ENCODE measurements at regions not wholly inside any gene's neighbourhood (a gene's known extent, or its start where the extent isn't known, plus 50 kb on each side); places are given as distances from the start of the nearest gene placed in this dataset.

- ChIA-PET POLR2A (no interaction called here), CTCF (no interaction called here)
- no peaks in the 10 kb centered on the region for H3K4me1 ChIP-seq
- FAIRE-seq, result no peak
- 20% methylated on average over 3 of the region's 3 CpGs for WGBS (ENCODE audit: missing lambda C conversion rate)
- H3K4me3 ChIP-seq, result no peak overlapping the region
- H3K4me2 ChIP-seq, result no peak overlapping the region
- ATAC-seq, result no peak
- TF ChIP-seq CEBPB (IDR thresholded peaks at IDR 0.05) (no peak), ATOH8 (CRISPR knock-in tag; IDR thresholded peaks at IDR 0.05; ENCODE audit: low read depth) (no peak), RCOR1 (IDR thresholded peaks at IDR 0.05; ENCODE audit: low read depth, low read length) (no peak), CHD2 (IDR thresholded peaks at IDR 0.05; ENCODE audit: low read length, partially characterized antibody) (no peak), HOXA7 (CRISPR knock-in tag; IDR thresholded peaks at IDR 0.05) (no peak), HEYL (CRISPR knock-in tag; IDR thresholded peaks at IDR 0.05) (no peak), GATA3 (IDR thresholded peaks at IDR 0.05; ENCODE audit: borderline replicate concordance) (no peak), POLR2AphosphoS2 (conservative IDR thresholded peaks at IDR 0.05; ENCODE audit: low read length) (no peak), POLR2A (IDR thresholded peaks at IDR 0.05; ENCODE audit: low read length) (no peak), NR3C1 (IDR thresholded peaks at IDR 0.05) (no peak), HDAC2 (IDR thresholded peaks at IDR 0.05) (no peak), CBX8 (IDR thresholded peaks at IDR 0.05) (no peak), ELK1 (IDR thresholded peaks at IDR 0.05; ENCODE audit: low read depth, low read length) (no peak), HOXB13 (CRISPR knock-in tag; IDR thresholded peaks at IDR 0.05; ENCODE audit: low read depth) (no peak), SREBF2 (IDR thresholded peaks at IDR 0.05) (no peak)
- H3K9me3 ChIP-seq, result no peaks in the 10 kb centered on the region
- no peak overlapping the region for H3K27ac ChIP-seq
- no peak for DNase-seq (ENCODE audit: low read depth in 1 of 2, low spot score in 1 of 2)
Measured at GRCh38 chr18:55687106-55687505, 99.1 kb upstream of the TCF4 start.

GRCh38 chr18:55685638-55686037 is 97.6 kb upstream of the TCF4 start:
- ChIA-PET CTCF (no interaction called here), POLR2A (no interaction called here)
- no peak for TF ChIP-seq RFX5 (IDR thresholded peaks at IDR 0.05)
- TF ChIP-seq MAX (IDR thresholded peaks at IDR 0.05), result no peak
- no peak for TF ChIP-seq RNF2 (IDR thresholded peaks at IDR 0.05; ENCODE audit: borderline replicate concordance, low read depth)
- no peak for TF ChIP-seq NFE2L2 (conservative IDR thresholded peaks at IDR 0.05; ENCODE audit: low read length)
- no peak for TF ChIP-seq RARB (CRISPR knock-in tag; IDR thresholded peaks at IDR 0.05)
- no peak for TF ChIP-seq SREBF2 (IDR thresholded peaks at IDR 0.05)
- TF ChIP-seq TFCP2L1 (CRISPR knock-in tag; IDR thresholded peaks at IDR 0.05), result no peak
- no peak for TF ChIP-seq TP53 (CRISPR knock-in tag; IDR thresholded peaks at IDR 0.05)
- TF ChIP-seq PHF8 (IDR thresholded peaks at IDR 0.05; ENCODE audit: borderline replicate concordance, low read depth), result no peak
- TF ChIP-seq FOSB (CRISPR knock-in tag; IDR thresholded peaks at IDR 0.05), result no peak
- TF ChIP-seq HOXB5 (CRISPR knock-in tag; IDR thresholded peaks at IDR 0.05), result no peak
- TF ChIP-seq CEBPB (IDR thresholded peaks at IDR 0.05), result no peak
- no peak for TF ChIP-seq CHD4 (IDR thresholded peaks at IDR 0.05; ENCODE audit: borderline replicate concordance)
- TF ChIP-seq NPAS2 (CRISPR knock-in tag; IDR thresholded peaks at IDR 0.05; ENCODE audit: borderline replicate concordance), result no peak
- no peak overlapping the region for H3K4me2 ChIP-seq
- no peak for DNase-seq (ENCODE audit: low read depth in 1 of 2, low spot score in 1 of 2)
- H3K9me3 ChIP-seq, result no peaks in the 10 kb centered on the region
- H3K4me1 ChIP-seq, result no peaks in the 10 kb centered on the region
- FAIRE-seq, result no peak
- H3K4me3 ChIP-seq, result no peak overlapping the region
- ATAC-seq, result no peak
- H3K27ac ChIP-seq, result no peak overlapping the region
